SK-MEL-5 (cell line): ENCODE measurements at regions not wholly inside any gene's neighbourhood (a gene's known extent, or its start where the extent isn't known, plus 50 kb on each side); places are given as distances from the start of the nearest gene placed in this dataset.

Experiments
- DNase-seq: peaks from one replicate; pipeline ENCODE4 v3.0.0-alpha.2; 2016; ENCODE audit warnings: low read depth, low spot score
- in situ Hi-C: cut with HindIII; loops from 2 replicates; pipeline ENCODE4 v1.10.0; 2016; ENCODE audit warnings: low sequenced_read_pairs, high pct_unique_total_duplicates, low pct_unique_long_range_greater_than_20kb

DNA sequence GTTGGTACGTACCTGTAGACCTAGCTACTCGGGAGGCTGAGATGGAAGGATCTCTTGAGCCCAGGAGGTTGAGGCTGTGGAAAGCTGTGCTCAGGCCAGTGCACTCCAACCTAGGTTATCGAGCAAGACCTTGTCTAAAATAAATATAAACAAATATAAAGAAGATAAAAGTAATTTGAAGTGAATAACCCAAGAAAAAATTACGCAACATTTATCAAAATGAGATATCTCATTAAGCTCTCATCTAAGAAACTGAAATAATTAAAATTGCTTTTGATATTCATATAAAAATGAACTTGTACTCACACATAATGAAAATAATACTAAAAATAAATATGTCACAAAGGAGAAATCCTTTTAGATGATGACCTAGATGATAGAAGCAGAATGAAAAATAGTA lies 647.1 kb upstream of the NCAM2 start:
- in situ Hi-C loops, result no loop called here
- DNase-seq, result no peak

DNA sequence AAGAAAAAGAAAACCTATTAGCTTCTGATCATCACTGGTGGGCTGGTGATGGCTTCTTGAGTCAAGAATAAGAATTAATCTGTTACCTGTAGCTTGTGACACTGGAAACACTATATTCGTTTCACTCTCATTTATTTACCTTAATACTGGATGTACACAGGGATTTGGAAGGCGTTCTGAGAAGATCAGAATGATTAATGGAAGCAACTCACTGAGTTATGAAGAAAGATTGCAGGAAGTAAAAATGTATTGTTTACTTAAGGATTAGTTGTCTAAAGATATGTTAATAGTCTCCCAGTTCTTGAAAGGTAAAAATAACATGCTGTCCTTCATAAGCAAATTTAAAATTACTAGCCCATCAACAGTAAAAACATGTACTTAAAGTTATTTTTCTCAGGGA lies 644.9 kb upstream of the NCAM2 start:
- no peak for DNase-seq
- in situ Hi-C loops, result no loop called here

DNA sequence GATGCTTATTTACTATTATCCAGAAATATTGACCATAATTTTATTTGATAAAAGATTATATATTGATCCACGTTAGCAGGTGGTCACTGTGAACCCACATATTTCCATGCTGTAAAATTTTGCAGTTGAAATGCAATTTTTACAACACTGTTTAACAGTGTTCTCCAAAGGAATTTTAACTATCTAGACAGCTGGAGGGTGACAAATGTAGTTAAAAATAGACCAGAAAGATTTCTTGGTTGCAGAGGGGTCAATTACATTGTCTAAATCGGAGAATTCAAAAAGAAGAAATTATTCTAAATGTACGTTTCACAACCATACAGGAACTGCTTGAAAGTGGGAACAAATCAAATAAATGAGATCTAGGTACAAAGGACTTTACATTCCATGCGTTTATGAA lies 625.2 kb upstream of the NCAM2 start:
- no peak for DNase-seq
- in situ Hi-C loops, result no loop called here

DNA sequence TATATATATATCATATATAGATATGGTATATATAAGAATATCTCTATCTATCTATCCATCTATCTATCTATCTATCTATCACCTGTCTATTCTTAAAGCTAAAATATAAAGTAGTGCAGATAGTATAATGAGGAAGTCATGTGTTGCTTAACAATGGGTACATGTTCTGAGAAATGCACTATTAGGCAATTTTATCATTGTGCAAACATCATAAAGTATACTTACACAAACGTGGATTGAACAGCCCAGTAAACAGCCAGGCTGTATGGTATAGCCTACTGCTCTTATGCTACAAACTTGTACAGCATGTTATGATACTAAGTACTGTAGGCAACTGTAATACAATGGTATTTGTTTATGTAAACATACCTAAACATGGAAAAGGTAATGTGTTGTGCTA lies 621.0 kb upstream of the NCAM2 start:
- DNase-seq, result no peak
- in situ Hi-C loops, result no loop called here

DNA sequence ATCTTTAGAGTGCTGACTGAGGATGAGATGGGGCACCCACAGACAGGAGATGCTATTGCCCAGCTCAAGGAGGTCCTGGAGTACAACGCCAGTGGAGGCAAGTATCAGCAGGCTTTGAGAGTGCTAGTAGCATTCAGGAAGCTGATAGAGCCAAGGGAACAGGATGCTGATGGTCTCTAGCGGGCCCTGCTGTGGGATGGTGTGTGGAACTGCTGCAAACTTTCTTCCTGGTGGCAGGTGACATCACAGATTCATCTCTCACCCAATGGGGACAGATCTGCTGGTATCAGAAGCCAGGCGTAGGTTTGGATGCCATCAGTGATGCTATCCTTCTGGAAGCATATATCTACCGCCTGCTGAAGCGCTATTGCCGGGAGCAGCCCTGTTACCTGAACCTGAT lies 609.8 kb upstream of the NCAM2 start:
- in situ Hi-C loops, result no loop called here
- DNase-seq, result peak; percentile 43

DNA sequence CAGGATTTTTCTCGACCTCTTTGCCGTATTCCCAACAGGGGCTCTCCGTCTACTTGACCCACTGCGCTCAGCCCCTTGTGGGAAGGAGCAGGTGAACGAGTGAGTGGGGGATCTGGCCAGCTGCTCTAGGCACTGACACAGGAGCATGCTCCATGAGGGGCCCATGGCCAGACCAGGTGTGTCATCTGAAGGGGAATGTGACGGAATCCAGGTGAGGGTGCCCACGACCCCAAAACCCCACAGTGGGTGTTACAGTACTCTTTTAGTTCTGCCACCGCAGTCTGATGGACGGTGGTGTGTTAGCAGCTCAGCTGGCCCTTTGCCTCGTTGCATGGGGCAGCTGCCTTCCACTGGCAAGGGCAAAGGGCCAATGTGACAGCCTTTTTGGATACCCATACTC lies 601.4 kb upstream of the NCAM2 start:
- DNase-seq, result no peak
- in situ Hi-C loops, result no loop called here

DNA sequence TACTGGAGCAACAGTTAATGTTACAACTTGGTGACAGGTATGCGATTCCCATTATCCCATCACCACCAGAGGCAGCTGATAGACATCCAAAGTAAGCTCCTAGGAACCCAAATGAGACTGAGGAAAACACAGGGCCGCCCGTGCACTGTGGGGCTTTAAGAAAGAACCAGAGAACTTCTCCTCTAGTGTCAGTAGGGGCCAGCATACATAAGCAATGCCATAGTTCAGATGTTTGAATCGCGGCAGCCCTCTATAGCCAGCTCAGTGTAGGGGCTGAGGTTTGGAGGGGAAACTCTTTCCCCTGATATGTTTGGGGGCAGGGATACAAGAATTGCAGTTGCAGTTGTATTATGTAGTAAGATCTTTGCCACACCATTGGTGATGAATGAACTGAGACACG lies 593.3 kb upstream of the NCAM2 start:
- in situ Hi-C loops, result no loop called here
- peak; percentile 8 for DNase-seq

DNA sequence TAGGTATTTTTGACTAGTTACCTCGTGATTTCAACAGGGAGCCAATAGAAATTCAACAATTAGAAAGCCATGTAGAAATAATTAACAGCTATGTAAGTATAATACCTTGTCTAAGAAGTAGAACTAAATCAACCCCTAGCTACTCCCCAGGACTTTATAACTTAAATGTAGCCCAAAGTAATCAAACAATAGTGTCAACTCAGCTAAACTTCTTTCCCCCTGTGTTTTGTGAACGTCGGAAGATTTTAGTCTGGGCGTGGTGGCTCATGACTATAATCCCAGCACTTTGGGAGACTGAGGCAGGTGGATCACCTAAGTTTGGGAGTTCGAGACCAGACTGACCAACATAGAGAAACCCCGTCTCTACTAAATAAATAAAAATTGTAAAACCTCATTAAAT lies 579.9 kb upstream of the NCAM2 start:
- DNase-seq, result no peak
- in situ Hi-C loops, result no loop called here

DNA sequence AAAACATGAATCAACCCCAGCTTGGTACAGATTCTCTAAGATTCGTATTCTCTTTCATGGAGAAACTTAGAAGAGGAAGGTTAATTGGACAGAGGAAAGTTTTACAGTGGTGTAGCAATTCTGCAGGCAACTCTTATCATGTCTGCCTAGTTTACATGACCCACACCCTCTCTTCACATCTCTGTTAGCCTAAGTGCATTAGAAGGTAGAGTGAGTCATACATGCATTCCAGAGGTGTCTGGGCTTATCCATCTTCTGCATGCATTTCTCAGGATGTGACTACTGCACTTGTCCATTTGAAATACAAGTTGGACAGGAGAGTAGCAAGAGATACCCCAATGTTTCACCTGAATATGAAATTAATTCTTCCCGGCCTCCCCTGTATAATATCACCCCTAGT lies 578.4 kb upstream of the NCAM2 start:
- no peak for DNase-seq
- in situ Hi-C loops, result no loop called here

DNA sequence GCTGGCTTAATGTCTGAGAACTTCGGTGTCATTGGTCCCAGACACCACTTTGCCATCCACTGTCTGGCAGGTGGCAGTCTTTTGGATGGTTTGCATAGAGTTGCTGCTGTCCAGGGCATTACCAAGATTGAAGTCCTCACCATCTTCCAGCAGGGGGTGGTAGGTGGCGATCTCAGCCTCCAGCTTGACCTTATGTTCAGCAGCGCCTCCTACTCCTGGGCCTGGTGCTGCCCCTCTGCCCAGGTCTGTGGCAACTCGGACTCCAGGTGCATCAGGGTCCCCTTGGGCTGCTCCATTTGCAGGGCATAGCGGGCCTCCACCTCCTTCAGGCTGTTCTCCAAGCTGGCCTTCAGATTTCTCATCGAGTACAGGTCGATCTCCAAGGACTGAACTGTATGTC lies 573.3 kb upstream of the NCAM2 start:
- in situ Hi-C loops, result no loop called here
- DNase-seq, result peak; percentile 14

DNA sequence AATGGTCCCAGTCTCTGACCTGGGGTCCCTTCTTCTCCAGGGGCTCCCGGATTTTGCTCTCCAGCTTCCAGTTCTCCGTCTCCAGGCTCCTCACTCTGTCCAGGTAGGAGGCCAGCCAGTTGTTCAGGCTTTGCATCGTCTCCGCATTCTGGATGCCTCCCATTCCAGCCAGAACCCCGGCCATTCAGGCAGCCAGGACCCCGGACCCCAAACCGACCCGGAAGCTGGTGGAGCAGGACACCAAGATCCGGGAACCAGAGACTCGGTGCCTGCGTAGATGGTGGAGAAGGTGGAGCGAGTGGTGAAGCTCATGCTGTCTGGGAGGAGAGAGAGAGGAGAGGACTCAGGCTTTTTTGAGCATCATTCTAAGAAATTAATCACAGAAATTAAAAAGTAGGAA lies 572.4 kb upstream of the NCAM2 start:
- in situ Hi-C loops, result no loop called here
- no peak for DNase-seq

DNA sequence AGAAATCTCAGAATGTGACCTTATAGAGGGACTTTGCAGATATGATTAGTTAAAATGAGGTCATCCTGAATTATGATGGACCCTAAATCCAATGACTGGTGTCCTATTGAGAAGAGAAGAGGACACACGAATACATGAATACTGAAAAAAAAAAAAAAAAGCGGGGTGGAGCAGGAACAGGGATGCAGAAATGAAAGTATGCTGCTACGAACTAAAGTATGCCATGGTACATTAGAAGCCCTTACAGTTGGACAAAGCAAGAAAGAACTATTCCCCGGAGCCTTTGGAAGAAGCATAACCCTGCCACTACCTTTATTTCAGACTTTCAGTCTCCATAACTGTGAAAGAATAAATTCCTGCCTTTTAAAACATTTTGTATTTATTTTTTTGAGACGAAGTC lies 557.9 kb upstream of the NCAM2 start:
- in situ Hi-C loops, result no loop called here
- DNase-seq, result no peak

DNA sequence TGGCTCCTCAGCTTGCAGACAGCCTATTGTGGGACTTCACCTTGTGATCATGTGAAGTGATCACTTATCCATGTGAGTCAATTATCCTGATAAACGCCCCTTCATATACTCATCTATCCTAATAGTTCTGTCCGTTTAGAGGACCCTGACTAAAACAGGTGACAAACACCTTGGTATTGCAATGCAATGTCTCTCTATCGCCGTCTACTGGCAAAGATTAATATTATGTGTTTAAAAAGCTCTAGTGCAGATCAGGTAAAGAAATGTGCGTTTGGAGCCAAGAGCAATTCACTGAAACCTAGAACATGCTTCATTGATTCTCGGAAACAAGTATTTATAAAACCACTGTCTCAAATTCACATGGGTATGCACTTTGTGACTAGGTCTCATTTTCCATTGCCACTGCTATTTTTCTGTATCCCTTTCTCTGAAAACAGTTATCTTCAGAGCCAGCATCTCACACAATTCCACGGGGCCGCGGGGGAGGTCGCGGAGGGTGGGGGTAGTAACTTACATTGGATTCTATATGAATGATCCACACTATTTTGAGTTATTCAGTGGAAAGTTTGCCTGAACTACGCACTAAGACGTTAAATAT lies 554.6 kb upstream of the NCAM2 start:
- in situ Hi-C loops, result no loop called here
- DNase-seq, result peak; percentile 43

DNA sequence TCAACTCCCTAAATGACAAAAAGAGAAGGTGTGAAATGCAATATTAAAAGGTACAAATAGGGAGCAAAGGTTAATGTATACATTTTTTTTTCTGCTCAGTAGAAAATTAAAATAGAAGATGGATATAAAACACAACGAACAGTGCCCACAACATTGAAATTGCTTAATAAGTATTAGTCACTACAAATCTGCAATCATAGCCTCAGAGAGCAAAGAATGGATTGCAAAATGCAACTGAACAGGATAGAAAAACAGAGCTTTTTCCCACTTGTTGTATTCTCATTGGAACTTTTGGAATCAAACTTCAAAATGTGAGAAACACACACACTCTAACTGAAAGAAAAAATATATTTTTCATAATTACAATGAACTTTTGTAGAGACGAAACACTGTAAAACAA lies 552.2 kb upstream of the NCAM2 start:
- no peak for DNase-seq
- in situ Hi-C loops, result no loop called here

DNA sequence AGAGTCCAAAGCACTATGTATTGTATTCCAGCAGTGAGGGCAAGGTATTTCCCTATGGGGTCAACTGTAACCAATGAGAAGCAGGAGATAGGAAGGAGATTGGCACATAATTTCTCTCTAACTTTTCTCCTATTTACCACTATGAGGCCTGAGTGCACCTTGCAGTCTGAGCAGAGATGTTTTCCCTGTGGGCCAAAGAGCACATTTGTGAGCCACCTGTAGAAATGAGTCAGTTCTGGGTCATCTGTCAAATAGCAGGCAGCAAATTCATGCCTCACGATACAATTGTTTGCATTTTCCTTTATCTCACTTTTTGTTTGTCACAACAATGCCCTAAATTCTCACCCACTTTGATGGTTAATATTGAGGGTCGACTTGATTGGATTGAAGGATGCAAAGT lies 547.2 kb upstream of the NCAM2 start:
- in situ Hi-C loops, result no loop called here
- no peak for DNase-seq

DNA sequence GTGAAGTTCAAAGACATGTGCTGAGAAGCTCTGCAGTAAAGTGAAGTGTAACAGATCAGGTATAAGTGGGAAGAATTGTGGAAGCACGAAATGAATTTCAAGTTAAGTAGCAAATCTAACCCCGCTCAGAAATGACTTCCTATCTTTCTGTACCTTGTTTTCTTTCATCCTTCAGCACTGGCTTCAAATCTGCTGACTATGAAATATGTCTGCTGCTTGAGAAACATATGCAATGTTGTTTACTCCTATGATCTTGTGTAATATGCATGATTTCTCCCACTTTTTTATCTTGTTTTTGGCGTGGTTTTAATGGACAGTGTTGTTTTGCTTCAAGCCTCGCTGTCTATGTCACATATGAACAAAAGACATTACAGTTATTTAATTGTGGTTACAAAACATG lies 545.3 kb upstream of the NCAM2 start:
- in situ Hi-C loops, result no loop called here
- DNase-seq, result no peak

DNA sequence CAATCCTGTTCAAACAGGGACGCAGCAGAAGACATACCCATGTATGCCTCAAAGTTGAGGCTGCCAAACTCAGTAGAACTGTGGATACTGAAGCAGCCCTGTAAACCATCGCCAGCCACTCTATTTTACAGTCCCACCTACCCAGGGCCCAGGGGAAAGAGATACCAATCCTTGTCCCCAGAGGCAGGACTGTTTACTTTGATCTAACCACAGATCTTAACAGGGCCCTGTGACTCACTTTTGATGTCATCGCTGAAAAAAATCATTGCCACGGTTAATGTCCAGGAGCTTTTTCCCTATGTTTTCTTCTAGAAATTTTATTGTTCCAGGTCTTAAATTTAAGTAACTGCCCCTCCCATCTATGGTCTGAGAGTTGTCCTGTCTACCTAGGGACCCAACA lies 538.4 kb upstream of the NCAM2 start:
- DNase-seq, result no peak
- in situ Hi-C loops, result no loop called here

DNA sequence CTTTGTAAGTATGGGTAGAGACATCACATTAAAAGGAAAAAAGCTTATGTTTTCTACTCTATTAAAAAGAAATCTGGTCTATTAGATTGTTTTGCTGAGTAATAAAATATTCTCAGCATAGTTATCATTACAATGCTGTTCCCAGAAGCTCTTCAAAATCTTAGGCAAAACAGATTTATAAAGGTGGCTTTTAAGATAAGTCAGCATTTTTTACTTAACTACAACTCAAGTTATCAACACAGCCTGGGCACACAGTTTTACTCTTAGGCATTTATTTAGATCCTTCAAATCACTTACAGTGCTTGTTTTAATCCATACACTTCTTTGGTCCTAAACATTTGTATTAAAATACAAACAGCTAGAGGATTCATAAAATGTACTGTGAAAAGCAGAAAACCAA lies 534.8 kb upstream of the NCAM2 start:
- no peak for DNase-seq
- in situ Hi-C loops, result no loop called here

DNA sequence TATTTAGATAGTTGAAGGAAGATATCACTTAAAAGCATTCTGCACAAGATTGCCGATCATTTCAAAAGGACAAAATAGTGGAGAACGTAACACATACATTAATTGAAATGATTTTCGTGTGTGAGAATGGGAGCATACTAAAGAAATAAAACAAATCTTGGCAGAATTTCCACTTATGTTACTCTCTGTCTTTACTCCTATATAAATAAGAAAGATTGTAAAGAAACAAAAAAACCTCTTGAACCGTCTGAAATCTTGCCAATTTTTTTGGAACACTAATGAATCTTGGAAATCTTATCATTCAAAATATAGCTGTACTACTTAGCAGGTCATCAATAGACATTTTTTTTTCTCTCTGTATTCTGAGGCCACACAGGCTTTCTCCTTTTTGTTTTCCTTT lies 528.8 kb upstream of the NCAM2 start:
- DNase-seq, result no peak
- in situ Hi-C loops, result no loop called here

DNA sequence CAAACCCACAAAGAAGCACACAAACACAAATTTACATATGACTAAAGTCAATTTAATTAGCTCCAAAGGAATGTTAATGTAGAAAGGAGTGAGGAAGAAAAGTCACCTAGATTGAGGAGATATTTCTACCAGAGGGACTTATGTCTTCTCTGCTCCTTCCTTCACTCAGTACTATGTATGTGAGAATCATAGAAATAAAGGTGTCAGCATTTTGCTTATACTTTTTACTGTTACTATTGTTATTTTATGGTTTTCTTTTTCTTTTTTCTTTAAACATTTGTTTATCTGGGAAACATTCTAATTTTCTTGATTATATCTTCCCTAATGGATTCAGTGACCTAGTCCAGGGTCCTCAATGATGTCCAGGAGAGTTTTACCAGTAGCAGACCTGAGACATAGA lies 511.9 kb upstream of the NCAM2 start:
- in situ Hi-C loops, result no loop called here
- no peak for DNase-seq
